Smooth muscle cell (in vitro differentiated cells): ENCODE measurements at regions not wholly inside any gene's neighbourhood (a gene's known extent, or its start where the extent isn't known, plus 50 kb on each side); places are given as distances from the start of the nearest gene placed in this dataset.

Experiments
- DNase-seq: peaks from one replicate; lab custom pipeline; 2025; ENCODE audit not compliant: unreplicated experiment; lab: John Stamatoyannopoulos, UW
- H2AFZ ChIP-seq: fragments of 200-600 bp; sonication (generic); 2 replicates; pipeline ENCODE4 v1.6.0; 2016; ENCODE audit warnings: antibody characterized with exemption, low read depth, mild to moderate bottlenecking
- H3F3A ChIP-seq: fragments of 200-600 bp; sonication (generic); 2 replicates; pipeline ENCODE4 v1.6.0; 2017; ENCODE audit warnings: antibody characterized with exemption, low read depth
- H3K27ac ChIP-seq: fragments of 200-600 bp; sonication (generic); 2 replicates; pipeline ENCODE4 v1.5.1; 2016; ENCODE audit warnings: low read depth, mild to moderate bottlenecking
- H3K27me3 ChIP-seq: fragments of 200-600 bp; sonication (generic); 2 replicates; pipeline ENCODE4 v1.6.1; 2016; ENCODE audit warnings: low read depth, mild to moderate bottlenecking
- H3K36me3 ChIP-seq: fragments of 200-600 bp; sonication (generic); 2 replicates; pipeline ENCODE4 v1.5.1; 2016; ENCODE audit warnings: low read depth
- H3K4me1 ChIP-seq: fragments of 200-600 bp; sonication (generic); 2 replicates; pipeline ENCODE4 v1.5.1; 2016; ENCODE audit warnings: low read depth
- H3K4me2 ChIP-seq: fragments of 200-600 bp; sonication (generic); 2 replicates; pipeline ENCODE4 v1.6.0; 2016; ENCODE audit warnings: mild to moderate bottlenecking
- H3K4me3 ChIP-seq: fragments of 200-600 bp; sonication (generic); 2 replicates; pipeline ENCODE4 v1.5.1; 2016; ENCODE audit warnings: mild to moderate bottlenecking
- H3K79me2 ChIP-seq: fragments of 200-600 bp; sonication (generic); 2 replicates; pipeline ENCODE4 v1.6.0; 2016; ENCODE audit warnings: low read depth, mild to moderate bottlenecking
- H3K9ac ChIP-seq: fragments of 200-600 bp; sonication (generic); 2 replicates; pipeline ENCODE4 v1.6.0; 2016; ENCODE audit warnings: low read depth
- H3K9me3 ChIP-seq: fragments of 200-600 bp; sonication (generic); replicated peaks from 2 replicates; pipeline ENCODE4 v1.5.1; 2016; ENCODE audit warnings: low read depth
- H4K20me1 ChIP-seq: fragments of 200-600 bp; sonication (generic); 2 replicates; pipeline ENCODE4 v1.6.0; 2016; ENCODE audit warnings: low read depth
- WGBS: methylation state at CpG from one replicate; pipeline ENCODE4 v1.1.7; 2016; ENCODE audit warnings: low lambda C conversion rate; 5-methylcytosine and 5-hydroxymethylcytosine counted together
- TF ChIP-seq, protein P1 (sequence below): fragments of 200-600 bp; sonication (generic); IDR thresholded peaks from 2 replicates; pipeline ENCODE4 v1.5.1; 2017; ENCODE audit warnings: borderline replicate concordance, mild to moderate bottlenecking, antibody characterized with exemption; ENCODE audit not compliant: insufficient read depth, poor library complexity, severe bottlenecking

DNA sequence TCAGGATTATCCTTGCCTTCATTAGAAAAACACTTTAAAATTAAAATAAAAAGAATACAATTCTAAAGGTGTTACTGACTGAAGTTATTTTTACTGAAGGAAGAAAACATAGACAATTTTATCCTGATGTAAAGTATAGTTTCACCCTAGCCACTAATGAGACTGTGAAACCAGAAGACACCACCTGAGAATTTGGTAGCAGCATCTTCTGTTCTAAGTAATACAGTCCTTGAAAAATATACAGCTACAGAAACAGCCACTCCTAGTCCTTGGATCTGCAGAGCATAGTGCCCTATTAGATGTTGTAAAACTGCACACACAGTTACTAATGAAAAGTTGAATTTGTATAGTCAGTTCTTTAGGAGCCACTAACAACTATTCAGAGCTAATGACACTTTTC lies 377.7 kb downstream of the PRR16 start:
- H3K9me3 ChIP-seq: no peaks in the 10 kb centered on the region
- no peak for DNase-seq
- no peaks in the 10 kb centered on the region for H3K36me3 ChIP-seq
- no peaks in the 10 kb centered on the region for H3K4me1 ChIP-seq
- H3K79me2 ChIP-seq: no peaks in the 10 kb centered on the region
- H4K20me1 ChIP-seq: no peaks in the 10 kb centered on the region
- no peak overlapping the region for H2AFZ ChIP-seq
- H3K27ac ChIP-seq: no peak overlapping the region
- H3K4me3 ChIP-seq: no peak overlapping the region
- no peaks in the 10 kb centered on the region for H3F3A ChIP-seq
- no peak overlapping the region for H3K9ac ChIP-seq
- no peaks in the 10 kb centered on the region for H3K27me3 ChIP-seq
- TF ChIP-seq, protein P1, sequence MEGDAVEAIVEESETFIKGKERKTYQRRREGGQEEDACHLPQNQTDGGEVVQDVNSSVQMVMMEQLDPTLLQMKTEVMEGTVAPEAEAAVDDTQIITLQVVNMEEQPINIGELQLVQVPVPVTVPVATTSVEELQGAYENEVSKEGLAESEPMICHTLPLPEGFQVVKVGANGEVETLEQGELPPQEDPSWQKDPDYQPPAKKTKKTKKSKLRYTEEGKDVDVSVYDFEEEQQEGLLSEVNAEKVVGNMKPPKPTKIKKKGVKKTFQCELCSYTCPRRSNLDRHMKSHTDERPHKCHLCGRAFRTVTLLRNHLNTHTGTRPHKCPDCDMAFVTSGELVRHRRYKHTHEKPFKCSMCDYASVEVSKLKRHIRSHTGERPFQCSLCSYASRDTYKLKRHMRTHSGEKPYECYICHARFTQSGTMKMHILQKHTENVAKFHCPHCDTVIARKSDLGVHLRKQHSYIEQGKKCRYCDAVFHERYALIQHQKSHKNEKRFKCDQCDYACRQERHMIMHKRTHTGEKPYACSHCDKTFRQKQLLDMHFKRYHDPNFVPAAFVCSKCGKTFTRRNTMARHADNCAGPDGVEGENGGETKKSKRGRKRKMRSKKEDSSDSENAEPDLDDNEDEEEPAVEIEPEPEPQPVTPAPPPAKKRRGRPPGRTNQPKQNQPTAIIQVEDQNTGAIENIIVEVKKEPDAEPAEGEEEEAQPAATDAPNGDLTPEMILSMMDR: no peak
- no peak overlapping the region for H3K4me2 ChIP-seq

DNA sequence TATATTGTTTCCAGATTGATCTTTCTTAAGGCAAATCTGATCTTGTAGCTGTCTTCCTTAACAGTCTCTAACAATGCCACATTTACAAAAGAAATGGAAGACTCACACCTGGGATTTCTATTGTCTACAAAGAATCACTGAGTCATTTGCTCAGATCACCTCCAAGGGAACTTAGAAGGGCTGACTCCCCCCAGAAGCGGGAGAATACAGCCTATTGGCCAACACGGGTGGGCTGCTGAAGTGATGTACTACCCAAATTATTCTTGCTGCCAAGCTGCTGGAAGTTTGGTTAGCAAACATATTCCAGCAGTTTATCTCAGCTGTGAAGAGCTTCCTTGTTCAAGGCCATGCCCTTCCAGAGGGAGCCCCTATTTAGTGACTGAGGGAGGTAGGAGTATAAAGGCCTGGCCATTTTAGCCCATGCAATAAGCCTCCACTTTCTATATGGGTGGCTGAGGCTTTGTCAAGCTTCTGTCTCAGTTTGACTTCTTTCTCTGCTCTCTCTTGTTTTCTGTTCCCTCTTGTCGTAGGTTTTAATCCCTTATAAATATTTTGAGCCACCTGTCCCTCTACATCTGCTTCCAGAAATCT lies 379.4 kb downstream of the PRR16 start:
- no peaks in the 10 kb centered on the region for H3K27me3 ChIP-seq
- H2AFZ ChIP-seq: no peak overlapping the region
- H3K9ac ChIP-seq: no peak overlapping the region
- no peak overlapping the region for H3K4me2 ChIP-seq
- no peaks in the 10 kb centered on the region for H3K36me3 ChIP-seq
- no peak overlapping the region for H3K4me3 ChIP-seq
- 72% methylated on average over 3 of the region's 3 CpGs for WGBS
- H3F3A ChIP-seq: no peaks in the 10 kb centered on the region
- no peak for DNase-seq
- no peaks in the 10 kb centered on the region for H3K9me3 ChIP-seq
- no peaks in the 10 kb centered on the region for H3K4me1 ChIP-seq
- H3K27ac ChIP-seq: no peak overlapping the region
- TF ChIP-seq, protein P1: no peak
- no peaks in the 10 kb centered on the region for H3K79me2 ChIP-seq
- no peaks in the 10 kb centered on the region for H4K20me1 ChIP-seq

DNA sequence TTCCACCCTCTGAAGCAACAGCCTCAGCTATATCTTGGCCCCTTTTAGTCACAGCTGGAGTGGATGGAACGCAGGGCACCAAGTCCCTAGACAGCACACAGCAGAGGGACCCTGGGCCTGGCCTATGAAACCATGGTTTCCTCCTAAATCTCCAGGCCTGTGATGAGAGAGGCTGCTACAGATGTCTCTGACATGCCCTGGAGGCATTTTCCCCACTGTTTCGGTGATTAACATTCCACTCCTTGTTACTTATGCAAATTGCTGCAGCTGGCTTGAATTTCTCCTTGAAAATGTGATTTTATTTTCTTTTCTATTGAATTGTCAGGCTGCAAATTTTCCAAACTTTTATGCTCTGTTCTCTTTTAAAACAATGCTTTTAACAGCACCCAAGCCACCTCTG lies 384.8 kb downstream of the PRR16 start:
- no peaks in the 10 kb centered on the region for H3K27me3 ChIP-seq
- H3K36me3 ChIP-seq: no peaks in the 10 kb centered on the region
- no peak overlapping the region for H3K27ac ChIP-seq
- no peak overlapping the region for H3K4me2 ChIP-seq
- TF ChIP-seq, protein P1: no peak
- H3K9ac ChIP-seq: no peak overlapping the region
- H3K79me2 ChIP-seq: no peaks in the 10 kb centered on the region
- no peaks in the 10 kb centered on the region for H3K4me1 ChIP-seq
- H3K9me3 ChIP-seq: no peaks in the 10 kb centered on the region
- no peaks in the 10 kb centered on the region for H4K20me1 ChIP-seq
- H3K4me3 ChIP-seq: no peak overlapping the region
- DNase-seq: no peak
- no peak overlapping the region for H2AFZ ChIP-seq
- WGBS: 47% methylated on average over 2 of the region's 2 CpGs
- H3F3A ChIP-seq: no peaks in the 10 kb centered on the region

- Histone ChIP-seq H3K27me3 (no peaks in the 10 kb centered on the region), H4K20me1 (no peaks in the 10 kb centered on the region), H3K36me3 (no peaks in the 10 kb centered on the region), H3K9ac (no peak overlapping the region), H3K4me1 (no peaks in the 10 kb centered on the region), H3F3A (no peaks in the 10 kb centered on the region), H2AFZ (no peak overlapping the region), H3K4me2 (no peak overlapping the region), H3K4me3 (no peak overlapping the region), H3K27ac (no peak overlapping the region), H3K9me3 (no peaks in the 10 kb centered on the region), H3K79me2 (no peaks in the 10 kb centered on the region)
- 42% methylated on average over 1 of the region's 1 CpG for WGBS
- TF ChIP-seq, protein P1: no peak
- no peak for DNase-seq
These were observed 388.2 kb downstream of the PRR16 start for GRCh38 chr5:120852222-120852860.
